ENCODE measurements at regions not wholly inside any gene's neighbourhood (a gene's known extent, or its start where the extent isn't known, plus 50 kb on each side); places are given as distances from the start of the nearest gene placed in this dataset.
"Not testable (repeated sequence)": the region's sequence is repeated elsewhere in the genome, so short reads cannot be mapped to it uniquely, and the experiment has no call there.

DNA sequence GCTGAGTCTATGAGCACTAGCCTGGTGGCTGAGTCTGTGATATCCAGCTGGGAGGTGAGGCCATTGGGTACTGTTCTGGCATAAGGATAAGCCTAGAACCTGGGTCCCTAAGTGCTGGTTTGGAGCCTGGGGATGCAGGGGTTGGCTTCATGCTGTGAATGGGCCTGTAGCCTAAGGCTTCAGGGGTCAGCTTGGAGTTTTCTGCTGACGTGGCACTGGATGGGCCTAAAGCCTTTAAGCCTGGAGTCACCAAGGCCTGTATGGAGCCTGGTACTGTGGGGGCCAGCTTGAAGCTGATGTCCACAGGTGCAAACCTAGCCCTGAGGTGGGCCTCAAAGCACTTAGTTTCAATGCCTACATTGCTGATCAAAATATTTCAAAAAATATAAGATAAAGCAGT lies 979.6 kb upstream of the POU3F4 start:
- WGBS, 2 donors = no CpG with 5 or more reads among the region's 1 CpG
- Histone ChIP-seq H3K4me1 (no peaks in the 10 kb centered on the region), H3K27ac (no peak overlapping the region), H3K4me3 (no peak overlapping the region), H3K36me3 (no peaks in the 10 kb centered on the region), H3K27me3 (no peaks in the 10 kb centered on the region), H3K9me3 (no peaks in the 10 kb centered on the region)
- no peak for TF ChIP-seq POLR2A (IDR thresholded peaks at IDR 0.05)
- TF ChIP-seq, protein P1, sequence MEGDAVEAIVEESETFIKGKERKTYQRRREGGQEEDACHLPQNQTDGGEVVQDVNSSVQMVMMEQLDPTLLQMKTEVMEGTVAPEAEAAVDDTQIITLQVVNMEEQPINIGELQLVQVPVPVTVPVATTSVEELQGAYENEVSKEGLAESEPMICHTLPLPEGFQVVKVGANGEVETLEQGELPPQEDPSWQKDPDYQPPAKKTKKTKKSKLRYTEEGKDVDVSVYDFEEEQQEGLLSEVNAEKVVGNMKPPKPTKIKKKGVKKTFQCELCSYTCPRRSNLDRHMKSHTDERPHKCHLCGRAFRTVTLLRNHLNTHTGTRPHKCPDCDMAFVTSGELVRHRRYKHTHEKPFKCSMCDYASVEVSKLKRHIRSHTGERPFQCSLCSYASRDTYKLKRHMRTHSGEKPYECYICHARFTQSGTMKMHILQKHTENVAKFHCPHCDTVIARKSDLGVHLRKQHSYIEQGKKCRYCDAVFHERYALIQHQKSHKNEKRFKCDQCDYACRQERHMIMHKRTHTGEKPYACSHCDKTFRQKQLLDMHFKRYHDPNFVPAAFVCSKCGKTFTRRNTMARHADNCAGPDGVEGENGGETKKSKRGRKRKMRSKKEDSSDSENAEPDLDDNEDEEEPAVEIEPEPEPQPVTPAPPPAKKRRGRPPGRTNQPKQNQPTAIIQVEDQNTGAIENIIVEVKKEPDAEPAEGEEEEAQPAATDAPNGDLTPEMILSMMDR (IDR thresholded peaks at IDR 0.05) = no peak
- intact Hi-C loops (cut with DNase I) = no loop called here
- DNase-seq = no peak

DNA sequence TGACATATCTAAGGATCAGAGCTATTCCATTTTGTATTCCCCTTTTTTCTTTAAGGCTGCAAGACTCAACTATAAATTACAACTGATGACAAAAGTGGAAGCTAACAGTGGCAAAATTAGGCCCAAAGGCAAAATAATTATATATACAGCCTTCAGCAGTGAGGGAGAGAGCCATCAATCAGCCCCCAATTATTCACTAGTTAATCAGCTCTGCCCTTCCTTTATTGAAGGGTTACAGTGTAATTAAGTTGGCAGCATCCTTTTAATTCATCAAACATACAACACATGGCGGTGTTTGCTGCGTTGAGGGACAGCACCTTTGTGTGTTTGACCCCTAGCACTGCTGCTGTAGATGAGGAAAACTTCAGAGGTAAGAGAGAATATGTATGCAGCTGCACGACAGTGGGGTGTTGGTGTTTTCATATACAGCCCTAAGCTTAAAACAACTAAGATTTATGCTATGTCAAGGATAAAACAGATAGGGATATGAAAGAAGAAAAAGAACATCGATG lies 973.9 kb upstream of the POU3F4 start:
- TF ChIP-seq, protein P1 (IDR thresholded peaks at IDR 0.05) = no peak
- no peak for TF ChIP-seq POLR2A (IDR thresholded peaks at IDR 0.05)
- intact Hi-C loops (cut with DNase I) = no loop called here
- 32 to 53% methylated on average over 4 of the region's 4 CpGs for WGBS, 2 donors
- no peaks in the 10 kb centered on the region for H3K36me3 ChIP-seq
- no peaks in the 10 kb centered on the region for H3K4me1 ChIP-seq
- H3K27me3 ChIP-seq = no peaks in the 10 kb centered on the region
- H3K9me3 ChIP-seq = no peaks in the 10 kb centered on the region
- H3K4me3 ChIP-seq = no peak overlapping the region
- no peak overlapping the region for H3K27ac ChIP-seq
- no peak for DNase-seq

DNA sequence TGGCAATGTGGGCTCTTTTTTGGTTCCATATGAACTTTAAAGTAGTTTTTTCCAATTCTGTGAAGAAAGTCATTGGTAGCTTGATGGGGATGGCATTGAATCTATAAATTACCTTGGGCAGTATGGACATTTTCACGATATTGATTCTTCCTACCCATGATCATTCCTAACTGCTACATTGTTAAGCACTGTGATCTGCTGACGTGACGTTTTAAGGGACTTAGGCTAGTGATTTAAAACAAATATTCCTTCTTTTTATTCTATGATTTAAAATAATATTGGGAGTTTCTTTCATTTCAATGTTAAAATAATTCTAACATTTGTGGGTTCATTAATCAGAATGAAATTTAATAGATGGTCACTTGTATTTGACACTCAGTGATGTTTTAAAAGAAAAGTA lies 970.9 kb upstream of the POU3F4 start:
- 82 to 83% methylated on average over 3 of the region's 3 CpGs for WGBS, 2 donors
- H3K9me3 ChIP-seq; intact Hi-C loops (cut with DNase I); H3K27me3 ChIP-seq; DNase-seq; H3K27ac ChIP-seq; H3K36me3 ChIP-seq; H3K4me1 ChIP-seq; H3K4me3 ChIP-seq: not testable (repeated sequence)

DNA sequence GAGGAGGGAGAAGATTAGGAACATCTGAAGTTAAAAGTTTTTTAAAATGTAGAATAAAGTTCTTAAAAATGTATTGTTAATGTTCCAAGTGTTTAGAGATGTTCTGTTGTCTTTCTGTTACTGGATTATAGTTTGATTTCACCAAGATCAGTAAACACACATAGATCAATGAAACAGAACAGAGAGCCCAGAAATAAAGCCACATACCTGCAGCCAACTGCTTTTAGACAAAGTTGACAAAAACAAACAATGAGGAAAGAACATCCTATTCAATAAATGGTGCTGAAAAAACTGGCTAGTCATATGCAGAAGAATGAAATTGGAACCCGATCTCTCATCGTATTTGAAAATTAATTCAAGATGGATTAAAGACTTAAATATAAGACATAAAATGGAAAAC lies 966.3 kb upstream of the POU3F4 start:
- Histone ChIP-seq H3K9me3 (no peaks in the 10 kb centered on the region), H3K36me3 (no peaks in the 10 kb centered on the region), H3K4me1 (no peaks in the 10 kb centered on the region), H3K27ac (no peak overlapping the region), H3K27me3 (no peaks in the 10 kb centered on the region), H3K4me3 (no peak overlapping the region)
- 63 to 72% methylated on average over 2 of the region's 2 CpGs for WGBS, 2 donors
- TF ChIP-seq, protein P1 (IDR thresholded peaks at IDR 0.05) = no peak
- TF ChIP-seq POLR2A (IDR thresholded peaks at IDR 0.05) = no peak
- intact Hi-C loops (cut with DNase I) = no loop called here
- DNase-seq = no peak

DNA sequence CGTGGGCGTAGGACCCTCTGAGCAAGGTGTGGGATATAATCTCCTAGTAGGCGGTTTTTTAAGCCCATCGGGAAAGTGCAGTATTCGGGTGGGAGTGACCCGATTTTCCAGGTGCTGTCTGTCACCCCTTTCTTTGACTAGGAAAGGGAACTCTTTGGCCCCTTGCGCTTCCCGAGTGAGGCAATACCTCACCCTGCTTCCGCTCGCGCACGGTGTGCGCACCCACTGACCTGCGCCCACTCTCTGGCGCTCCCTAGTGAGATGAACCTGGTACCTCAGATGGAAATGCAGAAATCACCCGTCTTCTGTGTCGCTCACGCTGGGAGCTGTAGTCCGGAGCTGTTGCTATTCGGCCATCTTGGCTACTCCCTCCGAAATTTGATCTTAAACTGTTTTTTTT lies 955.9 kb upstream of the POU3F4 start:
- DNase-seq; intact Hi-C loops (cut with DNase I); H3K27ac ChIP-seq; H3K4me1 ChIP-seq; H3K4me3 ChIP-seq; H3K27me3 ChIP-seq; H3K36me3 ChIP-seq; H3K9me3 ChIP-seq: not testable (repeated sequence)
- 87 to 92% methylated on average over 15 to 21 of the region's 21 CpGs for WGBS, 2 donors

DNA sequence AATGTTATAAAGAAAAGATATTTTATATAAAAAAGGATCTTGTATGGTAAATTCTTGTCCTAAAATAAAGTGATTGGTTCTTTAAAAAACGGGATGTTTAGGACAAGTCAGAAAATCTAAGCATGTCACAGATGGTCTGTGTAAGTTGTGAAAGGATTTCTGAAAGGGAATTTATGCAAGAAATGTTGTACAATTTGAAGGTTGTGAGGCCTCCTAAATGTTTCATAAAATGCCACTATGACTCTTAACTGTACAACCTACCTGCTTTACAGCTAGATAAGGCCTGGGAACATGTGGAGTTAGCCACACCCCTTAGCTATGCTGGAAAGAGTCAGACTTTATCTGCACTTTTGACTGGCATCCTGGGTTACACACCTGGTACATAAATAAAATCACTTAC lies 951.5 kb upstream of the POU3F4 start:
- H3K27ac ChIP-seq = no peak overlapping the region
- peaks cover 0 to 5% (median 0%) of the 10 kb centered on the region in 3 donors for H3K9me3 ChIP-seq
- no peak overlapping the region for H3K4me3 ChIP-seq
- intact Hi-C loops (cut with DNase I) = no loop called here
- no peaks in the 10 kb centered on the region for H3K4me1 ChIP-seq
- TF ChIP-seq, protein P1 (IDR thresholded peaks at IDR 0.05) = no peak
- no peak for TF ChIP-seq POLR2A (IDR thresholded peaks at IDR 0.05)
- no peaks in the 10 kb centered on the region for H3K36me3 ChIP-seq
- no peaks in the 10 kb centered on the region for H3K27me3 ChIP-seq
- DNase-seq = no peak
- 47 to 50% methylated on average over 1 of the region's 1 CpG for WGBS, 2 donors
